HG03108 (cell line): ENCODE measurements at regions not wholly inside any gene's neighbourhood (a gene's known extent, or its start where the extent isn't known, plus 50 kb on each side); places are given as distances from the start of the nearest gene placed in this dataset.
"Not testable (repeated sequence)": the region's sequence is repeated elsewhere in the genome, so short reads cannot be mapped to it uniquely, and the experiment has no call there.

Experiments
- ATAC-seq: cut with Tn5 transposase; IDR thresholded peaks from one replicate; pipeline ENCODE4 v1.9.1; 2021; ENCODE audit warnings: moderate library complexity; ENCODE audit not compliant: unreplicated experiment

GRCh38 chr7:118404211-118404610 lies 179.7 kb downstream of the ANKRD7 start:
- no peak for ATAC-seq

GRCh38 chr7:118418433-118418832 lies 193.9 kb downstream of the ANKRD7 start:
- ATAC-seq: no peak

- no peak for ATAC-seq
Measured at GRCh38 chr7:118420888-118421287, 196.4 kb downstream of the ANKRD7 start.

DNA sequence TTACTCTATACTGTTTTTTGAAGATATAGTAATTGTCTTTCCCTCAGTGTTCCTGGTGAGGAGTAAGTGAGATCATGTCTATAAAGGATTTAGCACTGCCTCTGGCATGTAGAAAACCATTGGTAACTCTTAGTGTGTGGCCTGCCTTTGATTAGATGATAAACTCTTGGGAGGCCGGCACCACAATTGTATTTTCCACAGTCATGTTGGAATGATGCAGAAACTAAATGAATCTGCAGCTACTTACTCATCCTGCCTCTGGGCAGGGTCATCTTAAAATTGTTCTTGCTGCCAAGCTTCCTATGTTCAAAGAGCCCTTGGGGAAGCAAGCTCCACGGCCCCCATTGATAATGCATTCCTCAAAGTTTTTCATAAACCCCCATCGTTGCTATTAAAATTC lies 204.6 kb downstream of the ANKRD7 start:
- ATAC-seq: no peak

DNA sequence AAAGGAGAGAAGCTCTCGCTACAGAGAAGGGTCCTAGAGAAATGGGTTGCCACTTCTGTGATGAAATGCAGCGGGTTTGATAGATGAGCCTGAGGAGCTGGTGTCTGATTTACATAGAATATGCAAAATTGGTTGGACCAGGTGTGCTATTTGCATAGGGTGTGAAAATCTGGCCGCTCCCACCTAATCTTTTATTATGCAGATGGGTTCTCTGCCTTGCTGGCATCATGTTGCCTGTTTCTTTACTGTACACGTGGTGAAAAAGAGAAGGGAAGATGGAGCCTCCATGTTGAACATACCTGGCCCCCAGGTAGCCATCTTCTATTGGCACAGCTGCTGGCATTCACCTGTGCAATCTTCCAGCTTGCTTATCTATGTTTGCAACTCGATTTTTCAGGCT lies 212.2 kb downstream of the ANKRD7 start:
- ATAC-seq: no peak

DNA sequence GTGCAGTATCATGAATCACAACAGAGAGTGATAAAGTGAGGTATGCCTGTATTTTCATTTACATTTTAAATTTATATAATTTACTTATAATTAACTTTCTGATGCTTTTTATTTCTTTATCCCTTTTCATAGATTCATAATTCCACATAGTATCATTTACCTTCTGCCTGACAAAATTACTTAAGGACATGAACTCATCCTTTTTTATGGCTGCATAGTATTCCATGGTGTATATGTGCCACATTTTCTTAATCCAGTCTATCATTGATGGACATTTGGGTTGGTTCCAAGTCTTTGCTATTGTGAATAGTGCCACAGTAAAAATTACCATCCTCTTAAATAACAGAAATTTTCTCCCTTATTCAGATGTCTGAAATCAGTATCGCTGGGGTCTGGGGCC lies 224.5 kb downstream of the ANKRD7 start:
- not testable (repeated sequence) for ATAC-seq

GRCh38 chr7:118449797-118450567 lies 225.5 kb downstream of the ANKRD7 start:
- ATAC-seq: no peak

GRCh38 chr7:118452128-118452527 lies 227.6 kb downstream of the ANKRD7 start:
- ATAC-seq: no peak

DNA sequence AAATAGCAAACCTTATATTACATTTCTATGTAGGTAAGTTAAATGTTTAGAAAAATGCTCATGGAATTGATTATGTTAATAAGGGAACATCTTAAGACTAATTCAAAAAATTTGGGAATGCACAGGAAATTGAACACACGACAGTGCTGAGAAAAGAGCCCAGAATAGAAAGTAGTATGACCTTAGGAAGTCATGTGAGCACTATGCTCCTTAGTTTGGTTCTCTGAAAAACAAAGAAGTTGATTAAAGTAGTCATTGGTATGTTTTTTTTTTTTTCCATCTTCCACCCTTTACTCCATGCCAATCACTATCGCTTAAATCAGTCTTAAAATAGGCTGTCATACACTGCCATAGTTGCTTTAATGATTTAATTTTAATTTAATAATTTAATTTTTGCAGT lies 242.9 kb downstream of the ANKRD7 start:
- no peak for ATAC-seq

GRCh38 chr7:118472581-118472980 lies 248.1 kb downstream of the ANKRD7 start:
- ATAC-seq: no peak

DNA sequence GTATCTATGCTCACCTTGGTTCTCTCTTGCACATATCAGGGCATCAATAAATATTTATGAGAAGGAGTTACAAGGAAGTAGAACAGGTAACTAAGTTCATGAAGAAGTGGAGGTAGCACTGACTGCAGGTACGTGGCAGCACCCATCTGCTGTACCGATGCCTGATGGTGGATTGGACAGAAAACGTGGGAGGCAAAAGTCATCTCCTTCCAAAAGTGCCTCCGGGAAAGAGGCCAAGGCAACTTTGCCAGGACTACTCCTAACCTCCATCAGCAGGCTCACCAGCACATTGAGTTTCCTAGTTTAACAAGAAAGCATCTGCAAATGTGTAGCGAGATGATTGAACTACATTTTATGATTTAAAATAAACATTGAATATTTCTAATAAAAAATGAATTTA lies 248.8 kb downstream of the ANKRD7 start:
- ATAC-seq: no peak

- ATAC-seq: no peak
Measured at GRCh38 chr7:118476036-118476435, 251.5 kb downstream of the ANKRD7 start.

DNA sequence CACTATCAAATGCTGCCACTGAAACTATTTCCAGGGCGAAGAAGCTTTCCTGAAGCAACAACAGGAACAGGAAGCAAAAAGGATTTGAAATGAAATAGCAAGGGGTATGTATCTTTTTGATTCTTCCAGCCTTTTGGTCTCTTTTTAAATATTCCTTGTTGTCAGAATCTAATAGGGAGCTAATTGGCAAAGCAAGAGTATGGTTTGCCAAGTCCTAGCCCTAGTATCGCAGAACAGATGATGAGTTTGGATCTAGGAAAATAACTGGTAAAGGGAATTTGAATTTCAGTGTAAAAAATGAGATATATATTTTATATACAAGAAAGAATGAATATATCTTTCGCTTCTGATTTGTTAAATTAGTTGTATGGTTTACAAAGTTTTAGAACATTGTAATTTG lies 252.5 kb downstream of the ANKRD7 start:
- ATAC-seq: no peak

GRCh38 chr7:118478236-118478635 lies 253.7 kb downstream of the ANKRD7 start:
- no peak for ATAC-seq

DNA sequence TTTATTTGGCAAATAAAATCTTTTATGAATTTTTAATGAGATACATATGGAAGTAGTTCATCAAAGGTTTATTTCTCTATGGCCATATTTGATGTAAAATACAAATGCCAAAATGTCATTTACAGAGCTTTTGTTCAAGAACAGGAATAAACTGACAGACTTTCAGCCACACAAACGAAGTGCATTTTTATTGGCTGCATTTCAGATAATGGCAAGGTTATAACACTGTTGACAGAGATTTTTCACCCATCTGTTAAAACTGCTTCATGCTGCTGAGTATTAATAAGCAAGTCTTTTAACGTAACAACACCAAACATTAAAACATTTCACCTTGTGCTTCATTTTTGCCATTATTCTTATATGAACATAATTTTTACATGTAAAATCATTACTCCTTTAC lies 254.4 kb downstream of the ANKRD7 start:
- ATAC-seq: no peak

- no peak for ATAC-seq
Measured at GRCh38 chr7:118492466-118492865, 268.0 kb downstream of the ANKRD7 start.

DNA sequence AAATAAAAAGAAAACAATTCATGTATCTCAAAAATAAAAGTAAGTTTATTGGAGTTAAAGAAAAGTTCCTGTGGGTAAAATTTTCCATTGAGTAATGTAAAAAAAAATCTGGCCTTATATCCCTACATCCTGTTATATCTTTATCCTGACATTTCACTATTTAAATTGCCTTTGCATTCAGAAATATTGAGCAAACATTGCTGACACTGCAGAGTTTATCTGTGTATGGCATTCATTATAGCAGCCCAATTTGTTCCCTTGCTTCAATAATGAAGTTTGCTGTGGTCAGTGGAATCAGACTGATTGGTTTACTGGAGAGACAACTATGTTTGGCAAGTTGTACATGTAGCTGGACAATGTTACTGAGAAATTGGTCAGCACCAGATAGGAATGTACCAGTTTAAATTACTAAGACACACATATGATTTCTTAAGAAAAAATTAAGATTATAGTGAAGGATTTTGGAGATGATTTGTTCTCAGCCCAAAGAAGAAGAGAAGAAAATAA lies 271.7 kb downstream of the ANKRD7 start:
- no peak for ATAC-seq

DNA sequence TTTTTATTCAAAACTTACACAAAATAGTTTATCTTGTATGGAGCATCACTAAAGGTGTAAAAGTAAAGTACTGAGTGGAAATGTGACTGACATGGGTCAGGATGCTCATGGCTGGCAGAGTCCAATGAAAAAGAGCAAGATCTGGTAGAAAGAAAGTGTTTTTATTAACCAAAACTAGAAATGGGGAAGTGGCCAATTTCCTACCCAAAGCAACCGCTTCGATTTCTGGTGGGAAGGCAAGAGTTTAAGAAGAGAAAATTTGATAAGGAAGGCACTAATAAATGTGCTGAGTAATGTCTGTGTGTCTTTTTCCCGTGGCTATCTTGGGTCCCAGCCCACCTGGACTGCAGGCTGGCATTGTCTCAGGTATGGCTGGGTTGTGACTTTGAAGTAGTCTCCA lies 277.7 kb downstream of the ANKRD7 start:
- no peak for ATAC-seq

DNA sequence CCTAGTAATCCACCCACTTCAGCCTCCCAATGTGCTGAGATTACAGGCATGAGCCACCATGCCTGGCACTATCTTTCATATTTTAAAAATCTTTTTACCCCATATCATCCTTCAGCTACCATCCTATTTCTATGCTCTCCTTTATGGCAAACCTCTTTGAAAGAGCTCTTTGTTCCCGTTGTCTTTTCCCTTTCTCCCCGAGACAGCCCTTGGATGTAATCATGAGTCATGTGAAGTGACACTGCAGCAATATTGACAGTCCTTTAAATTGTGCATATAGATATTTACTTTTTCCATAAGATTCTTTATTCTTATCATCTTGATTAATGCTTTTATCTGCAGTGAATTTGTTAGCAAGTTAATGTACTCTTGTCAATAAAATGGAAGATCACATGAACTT lies 286.6 kb downstream of the ANKRD7 start:
- ATAC-seq: no peak

GRCh38 chr7:118517275-118517674 lies 292.8 kb downstream of the ANKRD7 start:
- ATAC-seq: no peak

- no peak for ATAC-seq
Measured at GRCh38 chr7:118525020-118525419, 300.5 kb downstream of the ANKRD7 start.

DNA sequence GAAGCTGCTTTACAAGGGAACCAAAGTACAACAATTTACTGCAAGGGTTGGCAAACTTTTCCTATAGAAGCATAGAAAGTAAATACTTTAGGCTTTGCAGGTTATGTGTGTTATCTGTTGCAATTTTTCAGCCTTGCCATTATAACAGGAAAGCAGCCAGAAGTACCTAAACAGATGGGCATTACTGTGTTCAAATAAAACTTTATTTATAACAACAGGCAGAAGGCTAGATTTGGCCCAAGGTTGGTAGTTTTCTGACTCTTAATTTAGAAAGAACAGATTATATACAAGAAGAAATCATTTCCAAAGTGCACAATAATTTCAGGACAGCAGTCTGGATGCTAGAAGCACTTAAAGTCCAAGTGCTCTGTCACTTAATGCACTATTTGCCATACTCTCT lies 307.1 kb downstream of the ANKRD7 start:
- no peak for ATAC-seq

DNA sequence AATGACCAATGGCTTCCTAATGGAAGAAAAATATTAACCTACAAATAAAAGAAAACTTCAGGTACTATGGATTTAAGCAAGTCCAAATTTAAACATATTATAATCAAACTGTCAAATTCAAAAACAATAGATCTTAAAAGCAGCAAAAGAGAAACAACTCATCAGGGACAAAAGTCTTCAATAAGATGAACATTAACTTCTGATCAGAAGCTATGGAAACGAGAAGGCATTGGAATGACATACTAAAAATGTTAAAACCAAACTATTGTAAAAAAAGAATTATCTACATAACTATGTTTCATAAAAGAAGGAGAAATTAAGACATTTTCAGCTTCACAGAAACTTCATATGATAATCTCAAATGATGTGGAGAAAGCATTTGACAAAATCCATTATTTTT lies 334.7 kb downstream of the ANKRD7 start:
- no peak for ATAC-seq
